Peyer's patch (tissue), 4 donors: ENCODE measurements at regions not wholly inside any gene's neighbourhood (a gene's known extent, or its start where the extent isn't known, plus 50 kb on each side); places are given as distances from the start of the nearest gene placed in this dataset.

Experiments
- DNase-seq, 3 donors: peaks; one replicate each; pipeline ENCODE4 v3.0.0-alpha.2; 2017 to 2019
- H3K27ac ChIP-seq, 4 donors: fragments of 200-600 bp; sonication (generic); one replicate each; pipeline ENCODE4 v1.5.1; 2016 to 2019
- H3K27me3 ChIP-seq, 2 donors: fragments of 200-600 bp; sonication (generic); one replicate each; pipeline ENCODE4 v1.5.1; 2019
- H3K36me3 ChIP-seq, 3 donors: fragments of 200-600 bp; sonication (generic); one replicate each; pipeline ENCODE4 v1.5.1; 2016 to 2019
- H3K4me1 ChIP-seq, 4 donors: fragments of 200-600 bp; sonication (generic); one replicate each; pipeline ENCODE4 v1.5.1; 2016 to 2019
- H3K4me3 ChIP-seq, 4 donors: fragments of 200-600 bp; sonication (generic); 1 replicate in 3 of 4; 2 replicates in 1 of 4; pipeline ENCODE4 v1.5.1; 2016 to 2019; ENCODE audit warnings: mild to moderate bottlenecking in 1 of 4
- H3K9me3 ChIP-seq, 4 donors: fragments of 200-600 bp; sonication (generic); one replicate each; pipeline ENCODE4 v1.5.1; 2016 to 2019; ENCODE audit warnings: mild to moderate bottlenecking in 1 of 4
- CTCF ChIP-seq, 6 experiments: fragments of 450-650 bp in 4 of 6; fragments of 200-600 bp in 2 of 6; sonication (generic) in 1 of 6; IDR thresholded peaks; one replicate each; pipeline ENCODE4 v1.5.1; 2017 to 2019; ENCODE audit warnings: antibody characterized with exemption in 6 of 6, mild to moderate bottlenecking in 3 of 6, moderate library complexity in 1 of 6
- POLR2A ChIP-seq, 2 donors: fragments of 450-650 bp; IDR thresholded peaks; one replicate each; pipeline ENCODE4 v1.5.1; 2017; ENCODE audit warnings: antibody characterized with exemption in 2 of 2, mild to moderate bottlenecking in 2 of 2, moderate library complexity in 2 of 2

- Histone ChIP-seq H3K27ac (no peak overlapping the region), H3K4me1 (no peaks in the 10 kb centered on the region), H3K4me3 (no peak overlapping the region), H3K9me3 (no peaks in the 10 kb centered on the region), H3K36me3 (no peaks in the 10 kb centered on the region), H3K27me3 (no peaks in the 10 kb centered on the region)
- no peak for DNase-seq
- TF ChIP-seq POLR2A (IDR thresholded peaks at IDR 0.05) (no peak), CTCF (IDR thresholded peaks at IDR 0.05) (no peak)
Measured at GRCh38 chr11:127818625-127819024, 768.7 kb downstream of the ETS1 start.

- Histone ChIP-seq H3K9me3 (no peaks in the 10 kb centered on the region), H3K27ac (no peak overlapping the region), H3K27me3 (no peaks in the 10 kb centered on the region), H3K4me1 (no peaks in the 10 kb centered on the region), H3K4me3 (no peak overlapping the region), H3K36me3 (no peaks in the 10 kb centered on the region)
- TF ChIP-seq POLR2A (IDR thresholded peaks at IDR 0.05) (no peak), CTCF (IDR thresholded peaks at IDR 0.05) (no peak)
- DNase-seq, result no peak
Measured at GRCh38 chr11:127816962-127817361, 770.4 kb downstream of the ETS1 start.

- H3K9me3 ChIP-seq, result no peaks in the 10 kb centered on the region
- H3K27me3 ChIP-seq, result no peaks in the 10 kb centered on the region
- TF ChIP-seq POLR2A (IDR thresholded peaks at IDR 0.05) (no peak), CTCF (IDR thresholded peaks at IDR 0.05) (no peak)
- H3K27ac ChIP-seq, result no peak overlapping the region
- no peak for DNase-seq
- no peaks in the 10 kb centered on the region for H3K36me3 ChIP-seq
- no peak overlapping the region for H3K4me3 ChIP-seq
- H3K4me1 ChIP-seq, result no peaks in the 10 kb centered on the region
Measured at GRCh38 chr11:127815331-127815730, 772.0 kb downstream of the ETS1 start.

- no peak overlapping the region for H3K4me3 ChIP-seq
- H3K9me3 ChIP-seq, result no peaks in the 10 kb centered on the region
- DNase-seq, result no peak
- no peaks in the 10 kb centered on the region for H3K4me1 ChIP-seq
- H3K36me3 ChIP-seq, result no peaks in the 10 kb centered on the region
- no peaks in the 10 kb centered on the region for H3K27me3 ChIP-seq
- H3K27ac ChIP-seq, result no peak overlapping the region
- TF ChIP-seq CTCF (IDR thresholded peaks at IDR 0.05), result no peak
- no peak for TF ChIP-seq POLR2A (IDR thresholded peaks at IDR 0.05)
Measured at GRCh38 chr11:127806501-127806900, 780.9 kb downstream of the ETS1 start.

- Histone ChIP-seq H3K4me3 (no peak overlapping the region), H3K4me1 (no peaks in the 10 kb centered on the region), H3K27ac (no peak overlapping the region), H3K36me3 (no peaks in the 10 kb centered on the region), H3K27me3 (no peaks in the 10 kb centered on the region), H3K9me3 (no peaks in the 10 kb centered on the region)
- DNase-seq, result no peak
- TF ChIP-seq POLR2A (IDR thresholded peaks at IDR 0.05), result no peak
- TF ChIP-seq CTCF (IDR thresholded peaks at IDR 0.05), result no peak
Measured at GRCh38 chr11:127805771-127806170, 781.6 kb downstream of the ETS1 start.

- no peaks in the 10 kb centered on the region for H3K27me3 ChIP-seq
- H3K4me1 ChIP-seq, result no peaks in the 10 kb centered on the region
- H3K36me3 ChIP-seq, result no peaks in the 10 kb centered on the region
- TF ChIP-seq POLR2A (IDR thresholded peaks at IDR 0.05) (no peak), CTCF (IDR thresholded peaks at IDR 0.05) (no peak)
- no peak for DNase-seq
- H3K4me3 ChIP-seq, result no peak overlapping the region
- H3K27ac ChIP-seq, result no peak overlapping the region
- no peaks in the 10 kb centered on the region for H3K9me3 ChIP-seq
Measured at GRCh38 chr11:127804747-127805400, 782.5 kb downstream of the ETS1 start.
